Stimulated activated CD4-positive, alpha-beta T cell treated with anti-CD3 and anti-CD28 coated beads, Interleukin-4, amount 100 ng/mL, for 48 hours (primary cell): ENCODE measurements at regions not wholly inside any gene's neighbourhood (a gene's known extent, or its start where the extent isn't known, plus 50 kb on each side); places are given as distances from the start of the nearest gene placed in this dataset.

Source experiments
- DNase-seq, 2 donors: peaks; one replicate each; pipeline ENCODE4 v3.0.0-alpha.2; 2020; ENCODE audit warnings: low read depth in 2 of 2

- DNase-seq = no peak
Observed at GRCh38 chr20:6954219-6954618, 186.7 kb downstream of the BMP2 start.

- DNase-seq = no peak
Observed at GRCh38 chr20:6956056-6956455, 188.6 kb downstream of the BMP2 start.

- no peak for DNase-seq
Observed at GRCh38 chr20:6956574-6956973, 189.1 kb downstream of the BMP2 start.

- no peak for DNase-seq
Observed at GRCh38 chr20:6959900-6960312, 192.4 kb downstream of the BMP2 start.

- no peak for DNase-seq
Observed at GRCh38 chr20:6966721-6967120, 199.2 kb downstream of the BMP2 start.

GRCh38 chr20:6974838-6975237, 207.4 kb downstream of the BMP2 start:
- DNase-seq = no peak

- DNase-seq = no peak
Observed at GRCh38 chr20:6975311-6975710, 207.8 kb downstream of the BMP2 start.

GRCh38 chr20:6976106-6976900, 208.8 kb downstream of the BMP2 start:
- DNase-seq = no peak

GRCh38 chr20:6979621-6980020, 212.1 kb downstream of the BMP2 start:
- no peak for DNase-seq

GRCh38 chr20:6993011-6993410, 225.5 kb downstream of the BMP2 start:
- no peak for DNase-seq

- DNase-seq = no peak
Observed at GRCh38 chr20:6993511-6993910, 226.0 kb downstream of the BMP2 start.

GRCh38 chr20:6994452-6994851, 227.0 kb downstream of the BMP2 start:
- no peak for DNase-seq

GRCh38 chr20:6998909-6999308, 231.4 kb downstream of the BMP2 start:
- no peak for DNase-seq

GRCh38 chr20:6999381-6999780, 231.9 kb downstream of the BMP2 start:
- no peak for DNase-seq

GRCh38 chr20:7003598-7003997, 236.1 kb downstream of the BMP2 start:
- no peak for DNase-seq

- no peak for DNase-seq
Observed at GRCh38 chr20:7004801-7005200, 237.3 kb downstream of the BMP2 start.

GRCh38 chr20:7010527-7010926, 243.0 kb downstream of the BMP2 start:
- DNase-seq = no peak

GRCh38 chr20:7015257-7015656, 247.8 kb downstream of the BMP2 start:
- no peak for DNase-seq

GRCh38 chr20:7022597-7022996, 255.1 kb downstream of the BMP2 start:
- no peak for DNase-seq

GRCh38 chr20:7025635-7026034, 258.1 kb downstream of the BMP2 start:
- no peak for DNase-seq

GRCh38 chr20:7029019-7029418, 261.5 kb downstream of the BMP2 start:
- no peak for DNase-seq

GRCh38 chr20:7031222-7031621, 263.7 kb downstream of the BMP2 start:
- DNase-seq = no peak

- no peak for DNase-seq
Observed at GRCh38 chr20:7038029-7038428, 270.5 kb downstream of the BMP2 start.

- DNase-seq = no peak
Observed at GRCh38 chr20:7057611-7058010, 290.1 kb downstream of the BMP2 start.
